K562 (cell line): ENCODE measurements at regions not wholly inside any gene's neighbourhood (a gene's known extent, or its start where the extent isn't known, plus 50 kb on each side); places are given as distances from the start of the nearest gene placed in this dataset.

Source experiments
- CEBPG ChIP-seq, 3 experiments: fragments of 200-800 bp in 1 of 3; sonication (Bioruptor generic) in 1 of 3; sonication (generic) in 1 of 3; formaldehyde crosslinking in 1 of 3; IDR thresholded peaks in 2 of 3; conservative IDR thresholded peaks in 1 of 3; 2 replicates each; pipeline versions ENCODE4 v1.6.1 to v1.8.0; 2016 to 2022; ENCODE audit warnings: missing compliant biosample characterization in 2 of 3, missing genetic modification characterization in 2 of 3, mild to moderate bottlenecking in 1 of 3, missing genetic modification reagents in 1 of 3
- CTCF ChIP-seq, 3 experiments: IDR thresholded peaks in 2 of 3; conservative IDR thresholded peaks in 1 of 3; 2 replicates each; pipeline ENCODE4 v1.5.1; 2011 to 2012; ENCODE audit warnings: low read length in 3 of 3, mild to moderate bottlenecking in 3 of 3, control low read depth in 2 of 3, improper control_type of control experiment in 1 of 3, inconsistent platforms in 1 of 3, low read depth in 1 of 3, mixed read lengths in 1 of 3, moderate library complexity in 1 of 3; ENCODE audit not compliant: insufficient read depth in 2 of 3
- HDAC1 ChIP-seq, 2 experiments: fragments of 450-650 bp; IDR thresholded peaks; 2 replicates each; pipeline ENCODE4 v1.6.1; 2016 to 2017; ENCODE audit warnings: inconsistent platforms in 1 of 2, mild to moderate bottlenecking in 1 of 2, moderate library complexity in 1 of 2
- HSF4 ChIP-seq: fragments of 250-450 bp; sonication (Bioruptor Pico); IDR thresholded peaks from 2 replicates; pipeline ENCODE4 v2.1.2; 2022; ENCODE audit warnings: mild to moderate bottlenecking, moderate library complexity, borderline replicate concordance
- MBD1 ChIP-seq: fragments of 250-450 bp; sonication (Bioruptor Pico); IDR thresholded peaks from 2 replicates; pipeline ENCODE4 v1.8.0; 2022; ENCODE audit warnings: inconsistent platforms
- MEF2A ChIP-seq: IDR thresholded peaks from 2 replicates; pipeline ENCODE4 v1.6.1; 2011; ENCODE audit warnings: low read depth, mild to moderate bottlenecking, low read length, moderate library complexity; ENCODE audit not compliant: control insufficient read depth
- POLR2A ChIP-seq: fragments of 450-650 bp; conservative IDR thresholded peaks from 2 replicates; pipeline ENCODE4 v1.6.1; 2016
- RAD21 ChIP-seq, 2 experiments: fragments of 250-450 bp in 1 of 2; fragments of 450-650 bp in 1 of 2; sonication (Bioruptor Pico) in 1 of 2; formaldehyde crosslinking in 1 of 2; IDR thresholded peaks in 1 of 2; conservative IDR thresholded peaks in 1 of 2; 2 replicates each; pipeline versions ENCODE4 v1.4.0 to v1.8.0; 2020 to 2022; ENCODE audit warnings: mild to moderate bottlenecking in 2 of 2, moderate library complexity in 1 of 2
- RBM22 ChIP-seq: fragments of 200-400 bp; formaldehyde crosslinking; IDR thresholded peaks from 2 replicates; pipeline ENCODE4 v1.6.1; 2018; ENCODE audit warnings: low read length, low read depth; ENCODE audit not compliant: poor library complexity, severe bottlenecking
- TCFL5 ChIP-seq: fragments of 250-450 bp; sonication (Bioruptor Pico); conservative IDR thresholded peaks from 2 replicates; pipeline ENCODE4 v1.6.1; 2021; ENCODE audit warnings: mild to moderate bottlenecking, moderate library complexity, matching md5 sums
- TF ChIP-seq, protein P1 (sequence below): sonication (generic); formaldehyde crosslinking; IDR thresholded peaks from 2 replicates; pipeline ENCODE4 v1.8.0; 2022; ENCODE audit warnings: mild to moderate bottlenecking, low read depth, missing genetic modification reagents
- TF ChIP-seq, protein P2 (sequence below): sonication (generic); formaldehyde crosslinking; IDR thresholded peaks from 2 replicates; pipeline ENCODE4 v1.8.0; 2023; ENCODE audit warnings: mild to moderate bottlenecking, missing genetic modification reagents
- TF ChIP-seq, protein P3 (sequence below): IDR thresholded peaks from 3 replicates; pipeline ENCODE4 v1.6.1; 2011; ENCODE audit warnings: borderline replicate concordance, mild to moderate bottlenecking, moderate library complexity; ENCODE audit not compliant: insufficient read length; ENCODE audit errors: extremely low read depth

GRCh38 chr17:70407506-70407905 lies 238.2 kb downstream of the KCNJ2 start:
- TF ChIP-seq POLR2A: no peak
- TF ChIP-seq, protein P1, sequence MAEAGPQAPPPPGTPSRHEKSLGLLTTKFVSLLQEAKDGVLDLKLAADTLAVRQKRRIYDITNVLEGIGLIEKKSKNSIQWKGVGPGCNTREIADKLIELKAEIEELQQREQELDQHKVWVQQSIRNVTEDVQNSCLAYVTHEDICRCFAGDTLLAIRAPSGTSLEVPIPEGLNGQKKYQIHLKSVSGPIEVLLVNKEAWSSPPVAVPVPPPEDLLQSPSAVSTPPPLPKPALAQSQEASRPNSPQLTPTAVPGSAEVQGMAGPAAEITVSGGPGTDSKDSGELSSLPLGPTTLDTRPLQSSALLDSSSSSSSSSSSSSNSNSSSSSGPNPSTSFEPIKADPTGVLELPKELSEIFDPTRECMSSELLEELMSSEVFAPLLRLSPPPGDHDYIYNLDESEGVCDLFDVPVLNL: no peak
- no peak for TF ChIP-seq RAD21 (CRISPR knock-in tag; conservative IDR thresholded peaks at IDR 0.05 in 1 of 2, IDR thresholded peaks at IDR 0.05 in 1 of 2)
- no peak for TF ChIP-seq MEF2A
- no peak for TF ChIP-seq MBD1 (CRISPR knock-in tag)
- no peak for TF ChIP-seq RBM22
- TF ChIP-seq CTCF (IDR thresholded peaks at IDR 0.05 in 2 of 3, conservative IDR thresholded peaks at IDR 0.05 in 1 of 3; ENCODE audit: insufficient read depth in 2 of 3, low read depth in 1 of 3, low read length in 3 of 3): no peak
- no peak for TF ChIP-seq HDAC1 (IDR thresholded peaks at IDR 0.05)
- TF ChIP-seq, protein P2, sequence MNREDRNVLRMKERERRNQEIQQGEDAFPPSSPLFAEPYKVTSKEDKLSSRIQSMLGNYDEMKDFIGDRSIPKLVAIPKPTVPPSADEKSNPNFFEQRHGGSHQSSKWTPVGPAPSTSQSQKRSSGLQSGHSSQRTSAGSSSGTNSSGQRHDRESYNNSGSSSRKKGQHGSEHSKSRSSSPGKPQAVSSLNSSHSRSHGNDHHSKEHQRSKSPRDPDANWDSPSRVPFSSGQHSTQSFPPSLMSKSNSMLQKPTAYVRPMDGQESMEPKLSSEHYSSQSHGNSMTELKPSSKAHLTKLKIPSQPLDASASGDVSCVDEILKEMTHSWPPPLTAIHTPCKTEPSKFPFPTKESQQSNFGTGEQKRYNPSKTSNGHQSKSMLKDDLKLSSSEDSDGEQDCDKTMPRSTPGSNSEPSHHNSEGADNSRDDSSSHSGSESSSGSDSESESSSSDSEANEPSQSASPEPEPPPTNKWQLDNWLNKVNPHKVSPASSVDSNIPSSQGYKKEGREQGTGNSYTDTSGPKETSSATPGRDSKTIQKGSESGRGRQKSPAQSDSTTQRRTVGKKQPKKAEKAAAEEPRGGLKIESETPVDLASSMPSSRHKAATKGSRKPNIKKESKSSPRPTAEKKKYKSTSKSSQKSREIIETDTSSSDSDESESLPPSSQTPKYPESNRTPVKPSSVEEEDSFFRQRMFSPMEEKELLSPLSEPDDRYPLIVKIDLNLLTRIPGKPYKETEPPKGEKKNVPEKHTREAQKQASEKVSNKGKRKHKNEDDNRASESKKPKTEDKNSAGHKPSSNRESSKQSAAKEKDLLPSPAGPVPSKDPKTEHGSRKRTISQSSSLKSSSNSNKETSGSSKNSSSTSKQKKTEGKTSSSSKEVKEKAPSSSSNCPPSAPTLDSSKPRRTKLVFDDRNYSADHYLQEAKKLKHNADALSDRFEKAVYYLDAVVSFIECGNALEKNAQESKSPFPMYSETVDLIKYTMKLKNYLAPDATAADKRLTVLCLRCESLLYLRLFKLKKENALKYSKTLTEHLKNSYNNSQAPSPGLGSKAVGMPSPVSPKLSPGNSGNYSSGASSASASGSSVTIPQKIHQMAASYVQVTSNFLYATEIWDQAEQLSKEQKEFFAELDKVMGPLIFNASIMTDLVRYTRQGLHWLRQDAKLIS: no peak
- TF ChIP-seq HSF4 (CRISPR knock-in tag): no peak
- TF ChIP-seq, protein P3, sequence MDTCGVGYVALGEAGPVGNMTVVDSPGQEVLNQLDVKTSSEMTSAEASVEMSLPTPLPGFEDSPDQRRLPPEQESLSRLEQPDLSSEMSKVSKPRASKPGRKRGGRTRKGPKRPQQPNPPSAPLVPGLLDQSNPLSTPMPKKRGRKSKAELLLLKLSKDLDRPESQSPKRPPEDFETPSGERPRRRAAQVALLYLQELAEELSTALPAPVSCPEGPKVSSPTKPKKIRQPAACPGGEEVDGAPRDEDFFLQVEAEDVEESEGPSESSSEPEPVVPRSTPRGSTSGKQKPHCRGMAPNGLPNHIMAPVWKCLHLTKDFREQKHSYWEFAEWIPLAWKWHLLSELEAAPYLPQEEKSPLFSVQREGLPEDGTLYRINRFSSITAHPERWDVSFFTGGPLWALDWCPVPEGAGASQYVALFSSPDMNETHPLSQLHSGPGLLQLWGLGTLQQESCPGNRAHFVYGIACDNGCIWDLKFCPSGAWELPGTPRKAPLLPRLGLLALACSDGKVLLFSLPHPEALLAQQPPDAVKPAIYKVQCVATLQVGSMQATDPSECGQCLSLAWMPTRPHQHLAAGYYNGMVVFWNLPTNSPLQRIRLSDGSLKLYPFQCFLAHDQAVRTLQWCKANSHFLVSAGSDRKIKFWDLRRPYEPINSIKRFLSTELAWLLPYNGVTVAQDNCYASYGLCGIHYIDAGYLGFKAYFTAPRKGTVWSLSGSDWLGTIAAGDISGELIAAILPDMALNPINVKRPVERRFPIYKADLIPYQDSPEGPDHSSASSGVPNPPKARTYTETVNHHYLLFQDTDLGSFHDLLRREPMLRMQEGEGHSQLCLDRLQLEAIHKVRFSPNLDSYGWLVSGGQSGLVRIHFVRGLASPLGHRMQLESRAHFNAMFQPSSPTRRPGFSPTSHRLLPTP: no peak
- no peak for TF ChIP-seq TCFL5 (CRISPR knock-in tag)
- TF ChIP-seq CEBPG (CRISPR knock-in tag; IDR thresholded peaks at IDR 0.05): no peak
- TF ChIP-seq CEBPG (tag; conservative IDR thresholded peaks at IDR 0.05 in 1 of 2, IDR thresholded peaks at IDR 0.05 in 1 of 2): no peak
